ENCODE measurements at regions not wholly inside any gene's neighbourhood (a gene's known extent, or its start where the extent isn't known, plus 50 kb on each side); places are given as distances from the start of the nearest gene placed in this dataset.

DNA sequence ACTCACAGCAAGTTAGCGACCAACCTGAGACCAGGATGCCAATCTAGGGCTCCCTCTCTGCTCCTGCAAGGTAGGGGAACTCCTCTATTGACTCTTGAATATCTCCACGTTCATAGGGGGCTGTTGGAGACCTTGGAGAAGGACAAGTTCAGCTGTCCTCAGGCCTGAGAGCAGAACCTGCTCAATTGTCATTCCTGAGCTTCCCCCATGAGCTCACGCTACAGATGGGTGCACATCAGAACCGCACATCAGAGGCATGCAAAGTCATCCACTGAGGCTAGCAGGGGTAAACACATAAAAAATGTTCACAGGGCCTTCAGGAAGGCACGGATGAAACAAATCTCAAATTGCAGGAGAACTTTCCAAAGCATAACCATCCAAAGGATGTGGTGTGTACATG lies 168.8 kb upstream of the ZNF507 start:
- Histone ChIP-seq H2AFZ (ENCODE audit: low read length) (no peak overlapping the region), H3K9me3 (ENCODE audit: low read depth, low read length) (no peaks in the 10 kb centered on the region), H3K4me2 (ENCODE audit: insufficient read depth, low read length) (no peak overlapping the region), H3K4me3 (ENCODE audit: insufficient read depth, low read length) (no peak overlapping the region), H3K4me1 (ENCODE audit: insufficient read depth, low read length) (no peaks in the 10 kb centered on the region), H3K27ac (ENCODE audit: low read depth, low read length) (no peak overlapping the region), H4K20me1 (ENCODE audit: insufficient read depth, low read length) (no peaks in the 10 kb centered on the region), H3K79me2 (ENCODE audit: insufficient read depth, low read length) (no peaks in the 10 kb centered on the region), H3K27me3 (ENCODE audit: insufficient read depth, low read length) (no peaks in the 10 kb centered on the region), H3K36me3 (ENCODE audit: insufficient read depth, low read length) (no peaks in the 10 kb centered on the region)
- TF ChIP-seq, protein P1, sequence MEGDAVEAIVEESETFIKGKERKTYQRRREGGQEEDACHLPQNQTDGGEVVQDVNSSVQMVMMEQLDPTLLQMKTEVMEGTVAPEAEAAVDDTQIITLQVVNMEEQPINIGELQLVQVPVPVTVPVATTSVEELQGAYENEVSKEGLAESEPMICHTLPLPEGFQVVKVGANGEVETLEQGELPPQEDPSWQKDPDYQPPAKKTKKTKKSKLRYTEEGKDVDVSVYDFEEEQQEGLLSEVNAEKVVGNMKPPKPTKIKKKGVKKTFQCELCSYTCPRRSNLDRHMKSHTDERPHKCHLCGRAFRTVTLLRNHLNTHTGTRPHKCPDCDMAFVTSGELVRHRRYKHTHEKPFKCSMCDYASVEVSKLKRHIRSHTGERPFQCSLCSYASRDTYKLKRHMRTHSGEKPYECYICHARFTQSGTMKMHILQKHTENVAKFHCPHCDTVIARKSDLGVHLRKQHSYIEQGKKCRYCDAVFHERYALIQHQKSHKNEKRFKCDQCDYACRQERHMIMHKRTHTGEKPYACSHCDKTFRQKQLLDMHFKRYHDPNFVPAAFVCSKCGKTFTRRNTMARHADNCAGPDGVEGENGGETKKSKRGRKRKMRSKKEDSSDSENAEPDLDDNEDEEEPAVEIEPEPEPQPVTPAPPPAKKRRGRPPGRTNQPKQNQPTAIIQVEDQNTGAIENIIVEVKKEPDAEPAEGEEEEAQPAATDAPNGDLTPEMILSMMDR (IDR thresholded peaks at IDR 0.05; ENCODE audit: extremely low read depth, low read depth, low read length): no peak
- no peak for DNase-seq (ENCODE audit: insufficient read length, low spot score, missing footprints)

GRCh38 chr19:32177686-32178085 lies 167.7 kb upstream of the ZNF507 start:
- Histone ChIP-seq H3K36me3 (ENCODE audit: insufficient read depth, low read length) (no peaks in the 10 kb centered on the region), H3K4me1 (ENCODE audit: insufficient read depth, low read length) (no peaks in the 10 kb centered on the region), H3K27me3 (ENCODE audit: insufficient read depth, low read length) (no peaks in the 10 kb centered on the region), H3K79me2 (ENCODE audit: insufficient read depth, low read length) (no peaks in the 10 kb centered on the region), H2AFZ (ENCODE audit: low read length) (no peak overlapping the region), H3K4me3 (ENCODE audit: insufficient read depth, low read length) (no peak overlapping the region), H3K9me3 (ENCODE audit: low read depth, low read length) (no peaks in the 10 kb centered on the region), H3K4me2 (ENCODE audit: insufficient read depth, low read length) (no peak overlapping the region), H3K27ac (ENCODE audit: low read depth, low read length) (no peak overlapping the region), H4K20me1 (ENCODE audit: insufficient read depth, low read length) (no peaks in the 10 kb centered on the region)
- no peak for DNase-seq (ENCODE audit: insufficient read length, low spot score, missing footprints)
- TF ChIP-seq, protein P1 (IDR thresholded peaks at IDR 0.05; ENCODE audit: extremely low read depth, low read depth, low read length): no peak

DNA sequence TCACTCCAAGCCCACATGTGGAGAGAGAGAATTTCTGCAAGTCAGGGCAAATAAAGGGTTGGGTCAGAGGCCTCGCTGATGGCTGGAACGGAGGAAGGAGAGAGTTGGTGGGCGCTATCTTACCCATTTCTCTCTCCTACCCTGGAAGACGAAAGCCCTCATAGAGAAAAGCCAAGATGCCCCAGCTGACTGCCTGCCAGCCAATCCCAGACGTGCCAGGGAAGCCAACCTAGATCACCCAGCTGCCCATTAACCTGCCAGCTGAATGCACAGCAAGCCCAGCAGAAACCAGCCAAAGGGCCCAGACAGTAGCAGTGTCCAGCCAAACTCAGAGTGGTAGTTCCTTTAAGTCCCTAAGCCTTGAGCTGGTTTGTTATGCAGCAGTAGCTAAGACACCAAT lies 167.0 kb upstream of the ZNF507 start:
- Histone ChIP-seq H3K4me3 (ENCODE audit: insufficient read depth, low read length) (no peak overlapping the region), H3K36me3 (ENCODE audit: insufficient read depth, low read length) (no peaks in the 10 kb centered on the region), H3K27ac (ENCODE audit: low read depth, low read length) (no peak overlapping the region), H3K9me3 (ENCODE audit: low read depth, low read length) (no peaks in the 10 kb centered on the region), H4K20me1 (ENCODE audit: insufficient read depth, low read length) (no peaks in the 10 kb centered on the region), H3K4me2 (ENCODE audit: insufficient read depth, low read length) (no peak overlapping the region), H3K27me3 (ENCODE audit: insufficient read depth, low read length) (no peaks in the 10 kb centered on the region), H2AFZ (ENCODE audit: low read length) (no peak overlapping the region), H3K4me1 (ENCODE audit: insufficient read depth, low read length) (no peaks in the 10 kb centered on the region), H3K79me2 (ENCODE audit: insufficient read depth, low read length) (no peaks in the 10 kb centered on the region)
- no peak for DNase-seq (ENCODE audit: insufficient read length, low spot score, missing footprints)
- TF ChIP-seq, protein P1 (IDR thresholded peaks at IDR 0.05; ENCODE audit: extremely low read depth, low read depth, low read length): no peak

DNA sequence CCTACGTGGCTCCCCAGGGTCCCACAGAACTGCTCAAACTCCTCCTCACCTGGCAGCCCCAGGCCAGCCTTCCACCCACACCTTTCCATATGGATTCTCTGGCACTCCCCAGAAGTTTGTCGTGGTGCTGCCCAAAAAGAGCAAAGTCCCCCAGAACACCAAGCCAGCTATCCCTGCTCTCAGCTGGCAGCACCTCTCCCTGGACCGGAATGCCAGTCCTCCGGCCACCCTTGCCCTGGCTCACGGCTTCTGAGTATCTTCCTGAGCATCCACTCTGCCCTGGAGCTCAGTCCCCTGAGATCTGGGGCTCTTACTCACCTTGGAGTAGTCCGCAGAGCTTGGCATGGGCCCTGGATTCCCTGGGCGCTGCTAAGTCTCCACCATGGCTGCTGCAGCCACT lies 166.5 kb upstream of the ZNF507 start:
- TF ChIP-seq, protein P1 (IDR thresholded peaks at IDR 0.05; ENCODE audit: extremely low read depth, low read depth, low read length): no peak
- Histone ChIP-seq H4K20me1 (ENCODE audit: insufficient read depth, low read length) (no peaks in the 10 kb centered on the region), H2AFZ (ENCODE audit: low read length) (no peak overlapping the region), H3K4me2 (ENCODE audit: insufficient read depth, low read length) (no peak overlapping the region), H3K27ac (ENCODE audit: low read depth, low read length) (no peak overlapping the region), H3K4me3 (ENCODE audit: insufficient read depth, low read length) (no peak overlapping the region), H3K36me3 (ENCODE audit: insufficient read depth, low read length) (no peaks in the 10 kb centered on the region), H3K79me2 (ENCODE audit: insufficient read depth, low read length) (no peaks in the 10 kb centered on the region), H3K9me3 (ENCODE audit: low read depth, low read length) (no peaks in the 10 kb centered on the region), H3K27me3 (ENCODE audit: insufficient read depth, low read length) (no peaks in the 10 kb centered on the region), H3K4me1 (ENCODE audit: insufficient read depth, low read length) (no peaks in the 10 kb centered on the region)
- DNase-seq (ENCODE audit: insufficient read length, low spot score, missing footprints): no peak

Data from osteoblast (primary cell).